ENCODE measurements at regions not wholly inside any gene's neighbourhood (a gene's known extent, or its start where the extent isn't known, plus 50 kb on each side); places are given as distances from the start of the nearest gene placed in this dataset.

DNA sequence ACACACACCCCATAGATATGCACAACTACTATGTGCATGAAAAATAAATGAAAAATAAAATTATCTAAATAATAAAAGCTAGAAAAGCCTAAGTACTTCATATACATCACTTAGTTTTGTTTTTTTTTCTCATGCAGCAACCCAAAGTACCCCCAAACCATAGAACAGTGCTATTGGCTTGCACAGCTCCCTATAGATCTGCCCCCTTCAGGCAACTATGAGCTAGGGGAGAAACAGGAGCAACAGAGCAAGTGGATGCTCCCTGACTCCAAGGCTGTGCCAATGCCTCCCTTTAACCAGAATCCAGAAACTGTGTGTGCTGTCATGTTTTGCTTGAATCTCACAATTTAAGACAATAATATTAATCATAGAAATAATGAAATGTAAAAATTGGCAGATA is 605.5 kb downstream of the TOX3 start:
- DNase-seq (ENCODE audit: low spot score): no peak
- no peaks in the 10 kb centered on the region for H3K9me3 Mint-ChIP-seq (ENCODE audit: low read depth)
- no peaks in the 10 kb centered on the region for H3K36me3 Mint-ChIP-seq (ENCODE audit: low read depth)
- TF ChIP-seq, protein P1, sequence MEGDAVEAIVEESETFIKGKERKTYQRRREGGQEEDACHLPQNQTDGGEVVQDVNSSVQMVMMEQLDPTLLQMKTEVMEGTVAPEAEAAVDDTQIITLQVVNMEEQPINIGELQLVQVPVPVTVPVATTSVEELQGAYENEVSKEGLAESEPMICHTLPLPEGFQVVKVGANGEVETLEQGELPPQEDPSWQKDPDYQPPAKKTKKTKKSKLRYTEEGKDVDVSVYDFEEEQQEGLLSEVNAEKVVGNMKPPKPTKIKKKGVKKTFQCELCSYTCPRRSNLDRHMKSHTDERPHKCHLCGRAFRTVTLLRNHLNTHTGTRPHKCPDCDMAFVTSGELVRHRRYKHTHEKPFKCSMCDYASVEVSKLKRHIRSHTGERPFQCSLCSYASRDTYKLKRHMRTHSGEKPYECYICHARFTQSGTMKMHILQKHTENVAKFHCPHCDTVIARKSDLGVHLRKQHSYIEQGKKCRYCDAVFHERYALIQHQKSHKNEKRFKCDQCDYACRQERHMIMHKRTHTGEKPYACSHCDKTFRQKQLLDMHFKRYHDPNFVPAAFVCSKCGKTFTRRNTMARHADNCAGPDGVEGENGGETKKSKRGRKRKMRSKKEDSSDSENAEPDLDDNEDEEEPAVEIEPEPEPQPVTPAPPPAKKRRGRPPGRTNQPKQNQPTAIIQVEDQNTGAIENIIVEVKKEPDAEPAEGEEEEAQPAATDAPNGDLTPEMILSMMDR (IDR thresholded peaks at IDR 0.05): no peak
- H3K27me3 Mint-ChIP-seq (ENCODE audit: low read depth): peaks cover 11% of the 10 kb centered on the region
- H3K4me1 Mint-ChIP-seq (ENCODE audit: low read depth): no peaks in the 10 kb centered on the region
- H3K27ac Mint-ChIP-seq (ENCODE audit: unreplicated experiment): no peak overlapping the region
- H3K4me3 Mint-ChIP-seq (ENCODE audit: unreplicated experiment): no peak overlapping the region

DNA sequence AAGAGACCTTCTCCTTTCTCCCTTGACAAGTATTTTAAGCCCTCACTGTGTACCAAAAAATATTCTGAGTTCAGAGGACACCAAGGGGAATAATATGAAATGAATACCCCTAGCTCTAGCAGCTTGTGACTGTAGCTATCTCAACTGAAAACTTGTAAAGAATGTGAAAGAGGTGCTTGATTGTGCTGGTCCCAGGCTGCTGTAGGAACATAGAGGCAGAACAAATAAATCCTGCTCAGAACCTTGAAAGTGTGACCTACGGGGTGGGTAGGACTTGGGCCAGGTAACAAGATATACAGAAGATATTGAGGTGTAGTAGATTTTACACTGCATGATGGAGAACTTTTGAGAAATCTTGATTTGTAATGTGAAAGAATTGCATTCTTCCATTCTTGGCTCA is 606.8 kb downstream of the TOX3 start:
- Mint-ChIP-seq H3K36me3 (ENCODE audit: low read depth) (no peaks in the 10 kb centered on the region), H3K4me1 (ENCODE audit: low read depth) (no peaks in the 10 kb centered on the region), H3K27me3 (ENCODE audit: low read depth) (peaks cover 11% of the 10 kb centered on the region), H3K9me3 (ENCODE audit: low read depth) (no peaks in the 10 kb centered on the region), H3K27ac (ENCODE audit: unreplicated experiment) (no peak overlapping the region), H3K4me3 (ENCODE audit: unreplicated experiment) (no peak overlapping the region)
- TF ChIP-seq, protein P1 (IDR thresholded peaks at IDR 0.05): no peak
- no peak for DNase-seq (ENCODE audit: low spot score)

- no peak overlapping the region for H3K4me3 Mint-ChIP-seq (ENCODE audit: unreplicated experiment)
- H3K9me3 Mint-ChIP-seq (ENCODE audit: low read depth): no peaks in the 10 kb centered on the region
- H3K36me3 Mint-ChIP-seq (ENCODE audit: low read depth): no peaks in the 10 kb centered on the region
- TF ChIP-seq, protein P1 (IDR thresholded peaks at IDR 0.05): no peak
- no peaks in the 10 kb centered on the region for H3K4me1 Mint-ChIP-seq (ENCODE audit: low read depth)
- no peak overlapping the region for H3K27ac Mint-ChIP-seq (ENCODE audit: unreplicated experiment)
- no peak for DNase-seq (ENCODE audit: low spot score)
- peaks cover 11% of the 10 kb centered on the region for H3K27me3 Mint-ChIP-seq (ENCODE audit: low read depth)
These were observed 607.5 kb downstream of the TOX3 start for GRCh38 chr16:51939378-51939871.

DNA sequence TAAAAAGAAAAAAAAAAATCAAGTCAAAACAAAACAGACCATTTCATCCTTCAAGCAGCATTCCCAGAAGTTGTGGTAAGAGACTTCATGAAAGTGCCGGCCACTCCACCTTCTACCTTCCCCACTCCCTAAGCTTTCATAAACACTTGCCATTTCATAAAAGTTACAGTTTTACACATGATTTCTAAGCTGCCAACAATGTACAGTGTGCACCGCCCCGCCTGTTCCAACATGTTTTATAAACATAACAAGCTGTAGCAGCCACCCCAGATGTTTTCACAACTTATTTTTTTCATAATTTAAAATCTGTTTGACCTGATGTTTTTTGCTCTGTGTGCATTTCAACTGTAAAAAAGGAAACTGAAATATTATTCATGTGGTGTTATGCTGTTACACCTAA is 608.1 kb downstream of the TOX3 start:
- H3K36me3 Mint-ChIP-seq (ENCODE audit: low read depth): no peaks in the 10 kb centered on the region
- H3K9me3 Mint-ChIP-seq (ENCODE audit: low read depth): no peaks in the 10 kb centered on the region
- no peaks in the 10 kb centered on the region for H3K4me1 Mint-ChIP-seq (ENCODE audit: low read depth)
- no peak for DNase-seq (ENCODE audit: low spot score)
- peaks cover 14% of the 10 kb centered on the region for H3K27me3 Mint-ChIP-seq (ENCODE audit: low read depth)
- TF ChIP-seq, protein P1 (IDR thresholded peaks at IDR 0.05): no peak
- no peak overlapping the region for H3K4me3 Mint-ChIP-seq (ENCODE audit: unreplicated experiment)
- no peak overlapping the region for H3K27ac Mint-ChIP-seq (ENCODE audit: unreplicated experiment)

DNA sequence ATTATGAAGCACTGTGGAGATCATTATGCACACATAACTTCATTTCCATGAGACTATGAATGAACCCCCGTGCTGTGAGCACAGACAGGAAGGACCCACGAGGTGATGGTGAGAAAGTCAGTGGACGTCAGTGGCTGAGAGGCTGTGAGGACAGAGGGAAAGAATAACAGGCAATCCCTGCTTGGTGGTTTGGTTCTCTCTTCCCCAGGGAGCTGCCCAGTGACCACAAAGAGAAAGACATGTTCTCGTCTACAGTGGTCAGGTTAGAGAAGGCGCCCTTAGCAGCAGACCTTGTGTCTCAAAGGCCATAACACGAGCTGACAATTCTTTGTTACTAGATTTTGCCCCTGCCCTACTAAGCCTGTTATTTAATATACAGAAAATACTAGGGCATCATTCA is 609.2 kb downstream of the TOX3 start:
- Mint-ChIP-seq H3K27me3 (ENCODE audit: low read depth) (peaks cover 14% of the 10 kb centered on the region), H3K36me3 (ENCODE audit: low read depth) (no peaks in the 10 kb centered on the region), H3K4me1 (ENCODE audit: low read depth) (no peaks in the 10 kb centered on the region), H3K4me3 (ENCODE audit: unreplicated experiment) (no peak overlapping the region), H3K27ac (ENCODE audit: unreplicated experiment) (no peak overlapping the region), H3K9me3 (ENCODE audit: low read depth) (no peaks in the 10 kb centered on the region)
- TF ChIP-seq, protein P1 (IDR thresholded peaks at IDR 0.05): no peak
- DNase-seq (ENCODE audit: low spot score): no peak

Measured in chondrocyte (in vitro differentiated cells).